ENCODE measurements at regions not wholly inside any gene's neighbourhood (a gene's known extent, or its start where the extent isn't known, plus 50 kb on each side); places are given as distances from the start of the nearest gene placed in this dataset.

DNA sequence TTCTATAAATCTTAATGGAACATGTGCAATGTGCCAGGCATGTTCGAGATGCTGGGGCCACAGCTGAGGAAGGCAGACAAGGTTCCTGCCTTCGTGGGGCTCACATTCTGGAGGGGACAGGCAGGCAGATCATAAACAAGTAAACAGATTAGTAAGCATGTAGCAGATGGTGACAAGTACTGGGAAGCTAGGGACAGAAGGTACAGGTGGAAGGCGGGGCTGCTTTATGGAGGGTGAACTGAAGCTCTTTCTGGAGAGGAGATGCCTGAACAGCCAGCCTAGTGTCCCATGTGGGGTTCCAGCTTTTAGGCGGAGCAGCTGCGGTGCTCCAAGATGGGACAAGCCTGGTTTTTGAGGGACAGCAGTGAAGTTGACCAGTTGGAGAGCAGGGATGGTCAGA is 74.7 kb upstream of the SNRK start:
- DNase-seq (no peak), ATAC-seq (ENCODE audit: low read depth) (no peak)
- H2AK5ac ChIP-seq (ENCODE audit: low read depth, low read length): peak overlapping the region; percentile 33; the same call in 1 of the 2 replicates
- intact Hi-C loops (cut with micrococcal nuclease): no loop called here
- H2BK120ac ChIP-seq (ENCODE audit: low read depth, low read length): no peak overlapping the region
- H4K8ac ChIP-seq (ENCODE audit: low read depth in 2 of 2, low read length in 2 of 2): no peak overlapping the region
- POLR2A ChIA-PET (ENCODE audit: unreplicated experiment): no interaction called here
- no peaks in the 10 kb centered on the region for H3K79me1 ChIP-seq (ENCODE audit: low read depth in 1 of 2, low read length in 2 of 2)
- TF ChIP-seq, protein P1, sequence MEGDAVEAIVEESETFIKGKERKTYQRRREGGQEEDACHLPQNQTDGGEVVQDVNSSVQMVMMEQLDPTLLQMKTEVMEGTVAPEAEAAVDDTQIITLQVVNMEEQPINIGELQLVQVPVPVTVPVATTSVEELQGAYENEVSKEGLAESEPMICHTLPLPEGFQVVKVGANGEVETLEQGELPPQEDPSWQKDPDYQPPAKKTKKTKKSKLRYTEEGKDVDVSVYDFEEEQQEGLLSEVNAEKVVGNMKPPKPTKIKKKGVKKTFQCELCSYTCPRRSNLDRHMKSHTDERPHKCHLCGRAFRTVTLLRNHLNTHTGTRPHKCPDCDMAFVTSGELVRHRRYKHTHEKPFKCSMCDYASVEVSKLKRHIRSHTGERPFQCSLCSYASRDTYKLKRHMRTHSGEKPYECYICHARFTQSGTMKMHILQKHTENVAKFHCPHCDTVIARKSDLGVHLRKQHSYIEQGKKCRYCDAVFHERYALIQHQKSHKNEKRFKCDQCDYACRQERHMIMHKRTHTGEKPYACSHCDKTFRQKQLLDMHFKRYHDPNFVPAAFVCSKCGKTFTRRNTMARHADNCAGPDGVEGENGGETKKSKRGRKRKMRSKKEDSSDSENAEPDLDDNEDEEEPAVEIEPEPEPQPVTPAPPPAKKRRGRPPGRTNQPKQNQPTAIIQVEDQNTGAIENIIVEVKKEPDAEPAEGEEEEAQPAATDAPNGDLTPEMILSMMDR (conservative IDR thresholded peaks at IDR 0.05; ENCODE audit: low read depth, low read length): no peak
- TF ChIP-seq RFX5 (IDR thresholded peaks at IDR 0.05; ENCODE audit: low read depth, low read length) (no peak), POLR2A (IDR thresholded peaks at IDR 0.05; ENCODE audit: low read depth, low read length) (no peak), NFE2L2 (IDR thresholded peaks at IDR 0.05; ENCODE audit: low read depth, low read length) (no peak), MAZ (IDR thresholded peaks at IDR 0.05; ENCODE audit: borderline replicate concordance, low read depth, low read length) (no peak), CHD1 (IDR thresholded peaks at IDR 0.05; ENCODE audit: low read depth, low read length) (no peak)
- H3K4me2 ChIP-seq (ENCODE audit: low read depth, low read length): no peak overlapping the region
- in situ Hi-C loops (cut with MboI; ENCODE audit: low sequenced_read_pairs): no loop called here
- no peak overlapping the region for H4K91ac ChIP-seq (ENCODE audit: insufficient read depth, low read depth, low read length)
- H3K14ac ChIP-seq (replicated peaks; ENCODE audit: low read depth, low read length): no peak overlapping the region
- CTCF ChIA-PET: no interaction called here
- H3K4me1 ChIP-seq (ENCODE audit: control insufficient read depth, insufficient read depth, low read length): peaks cover 2% of the 10 kb centered on the region; the same call in 1 of the 2 replicates
- H2BK5ac ChIP-seq (ENCODE audit: low read depth, low read length, poor library complexity, severe bottlenecking): no peak overlapping the region
- 64% methylated on average over 3 of the region's 5 CpGs; no CpG with 5 or more reads in 1 of the 2 experiments for WGBS, 2 experiments (ENCODE audit: extremely low coverage in 2 of 2, insufficient read length in 1 of 2)
- H2BK20ac ChIP-seq (ENCODE audit: low read depth, low read length): no peak overlapping the region
- H3K9ac ChIP-seq (ENCODE audit: low read depth, low read length): no peak overlapping the region
- H2AK9ac ChIP-seq (replicated peaks; ENCODE audit: low read depth, low read length, poor library complexity): no peak overlapping the region
- H3K56ac ChIP-seq (ENCODE audit: extremely low read depth, insufficient read depth, low read length): no peak overlapping the region
- H2BK15ac ChIP-seq (ENCODE audit: low read depth, low read length): no peak overlapping the region
- BruUV-seq (replicated peaks): no TSS peak
- no peaks in the 10 kb centered on the region for H3K36me3 ChIP-seq (ENCODE audit: control insufficient read depth, insufficient read depth, low read length)
- H3K9me1 ChIP-seq (ENCODE audit: insufficient read depth, low read length): no peaks in the 10 kb centered on the region
- no peaks in the 10 kb centered on the region for H4K20me1 ChIP-seq (ENCODE audit: insufficient read depth, low read length)
- no peak overlapping the region for H3K18ac ChIP-seq (ENCODE audit: low read depth, low read length)
- dilution Hi-C loops (cut with HindIII; ENCODE audit: low sequenced_read_pairs, unreplicated experiment): no loop called here
- peaks cover 3% of the 10 kb centered on the region; the same call in 1 of the 2 replicates for H3K27me3 ChIP-seq (ENCODE audit: control insufficient read depth, insufficient read depth, low read length)
- no peak overlapping the region; the same call in 1 of the 2 replicates for H3K23ac ChIP-seq (ENCODE audit: low read depth, low read length)
- H3K27ac ChIP-seq (ENCODE audit: insufficient read depth, low read length): no peak overlapping the region
- no peak overlapping the region for H4K5ac ChIP-seq (ENCODE audit: low read depth, low read length)
- H3K4ac ChIP-seq (ENCODE audit: low read depth, low read length): no peak overlapping the region
- H3K9me3 ChIP-seq (ENCODE audit: control insufficient read depth, insufficient read depth, low read length): no peaks in the 10 kb centered on the region
- no peak overlapping the region for H2AFZ ChIP-seq (replicated peaks; ENCODE audit: low read length, poor library complexity)
- H3K4me3 ChIP-seq (ENCODE audit: insufficient read depth, low read depth, low read length): no peak overlapping the region

All from IMR-90 (cell line).